Ishikawa (cell line): ENCODE measurements at regions not wholly inside any gene's neighbourhood (a gene's known extent, or its start where the extent isn't known, plus 50 kb on each side); places are given as distances from the start of the nearest gene placed in this dataset.

Experiments
- CREB1 ChIP-seq: IDR thresholded peaks from 2 replicates; pipeline ENCODE4 v1.6.1; 2012; ENCODE audit warnings: low read depth
- MAX ChIP-seq: IDR thresholded peaks from 2 replicates; pipeline ENCODE4 v1.6.1; 2012
- NFIC ChIP-seq: IDR thresholded peaks from 2 replicates; pipeline ENCODE4 v1.6.1; 2012
- RAD21 ChIP-seq: IDR thresholded peaks from 2 replicates; pipeline ENCODE4 v1.6.1; 2012; ENCODE audit warnings: low read depth
- TCF12 ChIP-seq: IDR thresholded peaks from 2 replicates; pipeline ENCODE4 v1.6.1; 2012; ENCODE audit warnings: low read depth
- TEAD4 ChIP-seq: IDR thresholded peaks from 2 replicates; pipeline ENCODE4 v1.6.1; 2012
- YY1 ChIP-seq: IDR thresholded peaks from 2 replicates; pipeline ENCODE4 v1.6.1; 2012; ENCODE audit warnings: low read depth
- ZBTB7A ChIP-seq: IDR thresholded peaks from 2 replicates; pipeline ENCODE4 v1.6.1; 2012; ENCODE audit warnings: low read depth

DNA sequence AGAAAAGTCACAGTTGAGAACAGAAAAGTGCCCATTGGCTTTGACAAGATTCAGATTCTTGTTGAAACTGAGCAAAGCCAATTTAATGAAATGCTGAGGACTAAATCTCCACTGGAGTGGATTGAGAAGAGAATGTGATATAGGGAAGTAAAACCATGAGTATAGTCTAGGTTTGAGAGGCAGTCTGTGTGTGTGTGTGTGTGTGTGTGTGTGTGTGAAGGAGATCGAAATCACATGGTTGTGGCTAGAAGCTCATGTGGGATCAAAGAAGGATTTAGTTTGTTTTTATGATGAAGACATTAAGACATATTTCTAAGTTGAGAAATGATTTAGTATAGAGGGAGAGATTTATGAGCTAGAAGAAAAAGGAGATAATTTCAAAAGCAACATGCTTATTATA lies 275.7 kb upstream of the DAB2 start:
- no peak for TF ChIP-seq CREB1
- no peak for TF ChIP-seq ZBTB7A
- TF ChIP-seq YY1 = no peak
- no peak for TF ChIP-seq MAX
- TF ChIP-seq TCF12 = no peak
- TF ChIP-seq NFIC = no peak
- no peak for TF ChIP-seq RAD21
- TF ChIP-seq TEAD4 = no peak
